HepG2 (cell line): ENCODE measurements at regions not wholly inside any gene's neighbourhood (a gene's known extent, or its start where the extent isn't known, plus 50 kb on each side); places are given as distances from the start of the nearest gene placed in this dataset.

Source experiments
- ATAC-seq: fragments of 200-7000 bp; cut with Tn5 transposase; 3 replicates; pipeline ENCODE4 v1.9.1; 2020; ENCODE audit warnings: mild to moderate bottlenecking, moderate library complexity
- BruUV-seq: library from RNA; stranded (reverse); fragments of 400-500 nt; replicated peaks from 2 replicates; lab custom pipeline; 2021; lab: Mats Ljungman, UMichigan
- CTCF ChIA-PET: fragments of 300-600 bp; formaldehyde crosslinking; extraction: SDS; loops from one replicate; lab custom pipeline; 2021; ENCODE audit warnings: low total read pairs, inconsistent platforms, low intra/inter-chr PET ratio; lab: Yijun Ruan, JAX
- POLR2A ChIA-PET: fragments of 350-600 bp; sonication (Branson Sonifier 250); formaldehyde crosslinking; loops from one replicate; lab custom pipeline; 2020; ENCODE audit warnings: antibody characterized with exemption, inconsistent platforms; lab: Yijun Ruan, JAX
- DNase-seq: peaks from one replicate; pipeline ENCODE4 v3.0.0-alpha.2; 2015; ENCODE audit warnings: low spot score
- FAIRE-seq: peaks from 3 replicates; lab custom pipeline; 2011; peaks lifted over from hg19 to GRCh38; lab: Jason Lieb, UNC
- H2AFZ ChIP-seq: one replicate; pipeline ENCODE4 v1.6.1; 2011; ENCODE audit warnings: low read length, inconsistent platforms
- H3K27ac ChIP-seq: fragments of 300-600 bp; 3 replicates; pipeline ENCODE4 v1.8.0; 2011; ENCODE audit warnings: mixed run types, mild to moderate bottlenecking, mixed read lengths, low read length, inconsistent platforms; ENCODE audit not compliant: insufficient read depth; ENCODE audit errors: extremely low read length
- H3K27me3 ChIP-seq, 2 experiments: fragments of 200-600 bp in 1 of 2; 2 replicates in 1 of 2; 3 replicates in 1 of 2; pipeline versions ENCODE4 v1.6.0 to v1.8.0; 2011; ENCODE audit warnings: low read length in 2 of 2, mild to moderate bottlenecking in 2 of 2, moderate library complexity in 2 of 2, inconsistent platforms in 1 of 2; ENCODE audit not compliant: insufficient read depth in 2 of 2, control insufficient read depth in 1 of 2
- H3K36me3 ChIP-seq, 2 experiments: fragments of 200-600 bp in 1 of 2; replicated peaks in 1 of 2; 2 replicates in 1 of 2; 3 replicates in 1 of 2; pipeline versions ENCODE4 v1.5.1 to v1.8.0; 2011; ENCODE audit warnings: low read length in 2 of 2, inconsistent platforms in 1 of 2; ENCODE audit not compliant: insufficient read depth in 2 of 2, control insufficient read depth in 1 of 2
- H3K4me1 ChIP-seq: 2 replicates; pipeline ENCODE4 v1.5.1; 2012; ENCODE audit warnings: low read length, inconsistent platforms; ENCODE audit not compliant: insufficient read depth
- H3K4me2 ChIP-seq: 2 replicates; pipeline ENCODE4 v1.6.0; 2011; ENCODE audit warnings: low read depth, low read length, inconsistent platforms
- H3K4me3 ChIP-seq, 3 experiments: fragments of 200-600 bp in 1 of 3; sonication (generic), shearing (Covaris generic) in 1 of 3; replicated peaks in 1 of 3; 2 replicates each; pipeline ENCODE4 v1.5.1; 2011 to 2016; ENCODE audit warnings: low read length in 3 of 3, inconsistent platforms in 2 of 3, low read depth in 2 of 3, mild to moderate bottlenecking in 2 of 3, control low read depth in 1 of 3, mixed read lengths in 1 of 3; ENCODE audit not compliant: insufficient read depth in 1 of 3
- H3K79me2 ChIP-seq: one replicate; pipeline ENCODE4 v1.6.1; 2011; ENCODE audit warnings: low read length, inconsistent platforms; ENCODE audit not compliant: insufficient read depth
- H3K9ac ChIP-seq: 2 replicates; pipeline ENCODE4 v1.6.0; 2011; ENCODE audit warnings: mild to moderate bottlenecking, low read depth, low read length, inconsistent platforms; ENCODE audit not compliant: insufficient read depth
- H3K9me3 ChIP-seq: 2 replicates; pipeline ENCODE4 v1.5.1; 2012; ENCODE audit warnings: mild to moderate bottlenecking, low read length
- H4K20me1 ChIP-seq: 2 replicates; pipeline ENCODE4 v1.6.0; 2011; ENCODE audit warnings: inconsistent platforms, mild to moderate bottlenecking, low read length, moderate library complexity; ENCODE audit not compliant: insufficient read depth
- BRD4 ChIP-seq: sonication (generic); formaldehyde crosslinking; IDR thresholded peaks from 2 replicates; pipeline ENCODE4 v1.4.0; 2020; ENCODE audit warnings: missing genetic modification reagents
- ETV5 ChIP-seq: IDR thresholded peaks from 2 replicates; pipeline ENCODE4 v1.6.1; 2018; ENCODE audit warnings: missing biosample characterization, missing genetic modification reagents, inconsistent platforms, borderline replicate concordance
- SIN3A ChIP-seq: IDR thresholded peaks from 2 replicates; pipeline ENCODE4 v1.6.1; 2011; ENCODE audit warnings: low read depth, mild to moderate bottlenecking, control low read depth, low read length, borderline replicate concordance
- SIN3B ChIP-seq: fragments of 150-350 bp; IDR thresholded peaks from 2 replicates; pipeline ENCODE4 v1.6.1; 2014; ENCODE audit warnings: low read length
- STAT5B ChIP-seq: sonication (generic); formaldehyde crosslinking; IDR thresholded peaks from 2 replicates; pipeline ENCODE4 v1.4.0; 2020; ENCODE audit warnings: missing genetic modification reagents
- TBL1XR1 ChIP-seq: fragments of 150-350 bp; IDR thresholded peaks from 2 replicates; pipeline ENCODE4 v1.6.1; 2014; ENCODE audit warnings: borderline replicate concordance, low read length; ENCODE audit not compliant: partially characterized antibody
- TERF1 ChIP-seq: sonication (generic); formaldehyde crosslinking; IDR thresholded peaks from 2 replicates; pipeline ENCODE4 v1.8.0; 2022; ENCODE audit warnings: mild to moderate bottlenecking, missing genetic modification reagents, moderate library complexity
- ZFAT ChIP-seq: sonication (generic); formaldehyde crosslinking; conservative IDR thresholded peaks from 2 replicates; pipeline ENCODE4 v1.8.1; 2023; ENCODE audit warnings: missing genetic modification reagents, inconsistent platforms
- ZKSCAN1 ChIP-seq: fragments of 150-350 bp; IDR thresholded peaks from 2 replicates; pipeline ENCODE4 v1.6.1; 2014; ENCODE audit warnings: low read length
- ZMYM2 ChIP-seq: sonication (generic); formaldehyde crosslinking; IDR thresholded peaks from 2 replicates; pipeline ENCODE4 v1.8.0; 2022; ENCODE audit warnings: mild to moderate bottlenecking, missing genetic modification reagents
- ZNF546 ChIP-seq: sonication (generic); formaldehyde crosslinking; conservative IDR thresholded peaks from 2 replicates; pipeline ENCODE4 v1.8.1; 2023; ENCODE audit warnings: mild to moderate bottlenecking, missing genetic modification reagents
- ZNF772 ChIP-seq: sonication (generic); formaldehyde crosslinking; IDR thresholded peaks from 2 replicates; pipeline ENCODE4 v1.5.0; 2020; ENCODE audit warnings: mild to moderate bottlenecking, missing genetic modification reagents
- WGBS: methylation state at CpG from one replicate; pipeline ENCODE4 v1.1.6; 2017; ENCODE audit warnings: low lambda C conversion rate; 5-methylcytosine and 5-hydroxymethylcytosine counted together
- in situ Hi-C: cut with HindIII; loops from 2 replicates; pipeline ENCODE4 v1.10.0; 2017; ENCODE audit warnings: low pct_unique_long_range_greater_than_20kb; ENCODE audit not compliant: extremely low pct_ligation_motif_present
- intact Hi-C: fragments of 100-400 bp; cut with micrococcal nuclease; formaldehyde crosslinking; loops from one replicate; pipeline ENCODE4 v1.10.0; 2022; ENCODE audit not compliant: unreplicated experiment

- intact Hi-C loops (no loop called here), in situ Hi-C loops (no loop called here)
- TF ChIP-seq ETV5 (CRISPR knock-in tag) (no peak), TBL1XR1 (no peak), TERF1 (no peak), BRD4 (no peak), ZNF546 (CRISPR knock-in tag) (no peak)
- Histone ChIP-seq H3K36me3 (no peaks in the 10 kb centered on the region), H3K9me3 (peaks cover 86% of the 10 kb centered on the region), H2AFZ (no peak overlapping the region), H3K4me3 (no peak overlapping the region), H3K27ac (no peak overlapping the region), H3K9ac (no peak overlapping the region), H3K79me2 (no peaks in the 10 kb centered on the region), H3K4me2 (no peak overlapping the region), H3K4me1 (no peaks in the 10 kb centered on the region), H3K27me3 (no peaks in the 10 kb centered on the region), H4K20me1 (no peaks in the 10 kb centered on the region)
- FAIRE-seq (no peak), DNase-seq (no peak), ATAC-seq (no peak)
- no TSS peak for BruUV-seq
- CTCF ChIA-PET: no interaction called here
- 8% methylated on average over 2 of the region's 2 CpGs for WGBS
- POLR2A ChIA-PET: no interaction called here
These were observed 145.3 kb upstream of the NCAM2 start for GRCh38 chr21:20852866-20853265.

- Histone ChIP-seq H3K4me1 (no peaks in the 10 kb centered on the region), H3K36me3 (no peaks in the 10 kb centered on the region), H3K9me3 (peaks cover 84% of the 10 kb centered on the region), H3K4me2 (no peak overlapping the region), H2AFZ (no peak overlapping the region), H3K9ac (no peak overlapping the region), H3K27me3 (no peaks in the 10 kb centered on the region), H3K27ac (no peak overlapping the region), H3K79me2 (no peaks in the 10 kb centered on the region), H3K4me3 (no peak overlapping the region), H4K20me1 (no peaks in the 10 kb centered on the region)
- no TSS peak for BruUV-seq
- ChIA-PET POLR2A (no interaction called here), CTCF (no interaction called here)
- TF ChIP-seq SIN3B: no peak
- TF ChIP-seq ZNF772 (CRISPR knock-in tag): no peak
- no peak for TF ChIP-seq ZMYM2 (CRISPR knock-in tag)
- TF ChIP-seq ZKSCAN1: no peak
- no peak for TF ChIP-seq TBL1XR1
- no peak for TF ChIP-seq SIN3A
- no peak for TF ChIP-seq ZFAT (CRISPR knock-in tag)
- no peak for TF ChIP-seq STAT5B (CRISPR knock-in tag)
- DNase-seq (no peak), ATAC-seq (no peak), FAIRE-seq (no peak)
- WGBS: 4% methylated on average over 5 of the region's 5 CpGs
- intact Hi-C loops (no loop called here), in situ Hi-C loops (no loop called here)
These were observed 141.3 kb upstream of the NCAM2 start for GRCh38 chr21:20856926-20857325.
